NCI-H774 (cell line): ENCODE measurements at regions not wholly inside any gene's neighbourhood (a gene's known extent, or its start where the extent isn't known, plus 50 kb on each side); places are given as distances from the start of the nearest gene placed in this dataset.

Experiments
- DNase-seq: peaks from one replicate; lab custom pipeline; 2025; lab: John Stamatoyannopoulos, UW

DNA sequence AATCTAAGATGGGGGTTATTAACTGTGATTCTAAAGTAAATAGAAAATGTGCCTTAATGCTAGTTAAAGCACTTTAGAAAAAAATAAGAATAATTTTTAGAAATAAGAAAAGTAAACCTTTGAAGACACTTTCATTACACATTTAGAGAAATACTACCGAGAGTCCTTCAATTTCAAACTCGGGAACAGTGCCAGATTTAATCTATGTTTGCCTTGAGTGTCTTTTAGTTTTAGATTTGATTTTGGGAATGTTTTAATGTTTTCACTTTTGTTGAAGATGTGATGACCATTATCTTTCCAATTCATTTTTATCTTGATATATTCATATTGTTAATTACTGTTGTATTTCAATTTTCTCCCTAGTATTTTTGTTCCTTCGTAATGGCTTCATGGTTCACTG, 592.7 kb upstream of the MGMT start:
- no peak for DNase-seq

DNA sequence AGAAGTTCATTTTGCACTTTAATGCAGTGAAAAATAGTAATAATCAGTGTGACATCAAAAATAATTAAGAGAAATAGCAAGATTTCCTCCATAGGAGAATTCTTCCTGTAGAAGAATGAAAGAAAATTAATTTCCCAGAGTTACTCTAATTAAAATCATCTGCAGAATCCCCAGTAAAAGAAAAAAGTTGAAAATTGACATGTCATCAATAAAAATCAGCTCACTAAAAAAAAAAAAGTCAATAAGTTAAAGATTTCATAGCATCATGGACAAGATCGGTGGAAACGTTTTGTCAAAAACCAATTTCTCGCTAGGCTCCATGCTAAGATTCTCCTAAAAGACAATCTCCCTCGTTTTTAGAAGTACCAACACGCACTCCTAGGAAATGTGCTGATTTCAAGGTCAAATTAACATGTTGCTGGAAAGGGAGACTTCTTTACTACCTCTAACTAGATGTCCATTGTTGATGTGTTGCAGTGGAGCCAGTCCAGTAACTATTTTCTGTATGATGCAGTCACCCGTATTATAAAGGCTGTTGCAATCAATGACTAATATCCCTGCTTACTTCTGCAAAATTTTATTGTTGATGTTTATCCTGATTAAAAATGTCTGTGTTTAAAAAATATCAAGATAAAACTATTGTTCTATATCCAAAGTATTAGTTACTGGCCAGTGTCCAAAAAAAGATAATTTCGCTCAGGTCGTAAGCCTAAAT, 591.9 kb upstream of the MGMT start:
- DNase-seq: no peak

GRCh38 chr10:128875956-128876736, 590.9 kb upstream of the MGMT start:
- DNase-seq: no peak

DNA sequence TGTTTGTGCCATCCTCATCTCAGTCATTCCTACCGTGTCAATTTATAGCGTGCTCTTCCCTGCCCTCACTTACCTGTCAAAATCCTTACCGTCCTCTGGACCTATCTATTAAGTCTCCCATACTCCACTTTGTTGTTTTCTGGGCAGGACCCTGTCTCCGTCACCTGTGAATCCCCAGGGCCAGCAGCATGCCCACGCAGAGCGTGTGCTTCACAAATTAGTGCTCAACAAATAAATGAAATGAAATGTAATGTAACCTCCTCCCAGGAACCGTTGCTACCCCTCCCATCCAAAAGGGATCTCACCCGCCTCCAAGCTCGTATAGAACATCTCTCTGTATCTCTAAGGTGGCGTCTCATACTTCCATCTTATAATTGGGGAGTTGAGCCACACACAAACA, 589.9 kb upstream of the MGMT start:
- no peak for DNase-seq

DNA sequence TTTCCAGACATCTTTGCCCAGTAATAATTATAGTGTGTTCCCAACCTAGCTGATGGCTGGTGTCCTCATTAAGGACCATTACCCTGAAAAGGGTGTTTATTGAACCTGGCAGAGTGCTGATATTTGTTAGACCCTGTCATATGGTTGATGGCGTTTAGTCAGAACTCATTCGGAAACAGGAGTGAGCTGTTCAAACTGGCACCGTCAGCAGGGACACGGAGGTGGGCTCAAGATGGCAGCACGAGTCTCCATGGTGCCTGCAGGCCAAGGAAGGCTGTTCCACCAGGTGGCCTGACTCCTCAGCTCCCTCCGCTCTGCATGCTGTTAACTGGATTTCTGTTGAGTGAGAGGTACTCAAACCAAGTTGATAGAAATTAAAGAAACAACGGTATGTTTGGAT, 589.1 kb upstream of the MGMT start:
- DNase-seq: no peak

- no peak for DNase-seq
Measured at GRCh38 chr10:128879030-128879429, 588.0 kb upstream of the MGMT start.

DNA sequence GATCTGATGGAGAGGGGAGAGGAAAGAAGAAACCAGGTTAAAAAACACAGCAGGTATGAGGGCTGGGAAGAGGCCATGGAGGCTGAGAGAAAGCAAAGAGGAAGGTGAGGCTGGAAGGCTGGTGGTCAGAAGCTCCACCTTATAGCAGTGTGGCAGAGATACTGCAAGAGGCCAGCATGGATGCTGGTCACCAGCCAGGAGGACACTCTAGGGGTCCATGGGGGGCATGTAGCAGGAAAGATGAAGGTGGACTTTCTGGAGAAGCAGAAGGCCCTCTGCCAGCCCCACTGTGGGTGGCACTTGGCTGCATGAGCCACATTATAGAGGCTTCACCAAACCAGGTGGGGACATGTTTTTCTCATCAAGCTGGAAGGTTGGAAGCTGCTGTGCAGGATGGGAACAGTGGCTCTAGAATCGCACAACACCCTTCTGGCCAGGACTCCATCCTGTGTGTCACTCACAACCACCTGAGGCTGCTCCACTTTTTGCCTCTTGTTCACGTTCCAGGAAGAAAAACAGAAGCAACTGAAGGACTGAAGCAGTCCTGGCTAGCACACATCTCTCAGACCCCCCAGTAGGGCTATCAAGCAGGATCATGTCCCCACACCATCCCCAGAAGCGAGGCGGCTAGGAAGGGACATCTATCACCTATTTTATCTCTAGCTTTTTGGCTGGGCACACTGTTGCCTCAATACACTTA, 587.5 kb upstream of the MGMT start:
- no peak for DNase-seq

DNA sequence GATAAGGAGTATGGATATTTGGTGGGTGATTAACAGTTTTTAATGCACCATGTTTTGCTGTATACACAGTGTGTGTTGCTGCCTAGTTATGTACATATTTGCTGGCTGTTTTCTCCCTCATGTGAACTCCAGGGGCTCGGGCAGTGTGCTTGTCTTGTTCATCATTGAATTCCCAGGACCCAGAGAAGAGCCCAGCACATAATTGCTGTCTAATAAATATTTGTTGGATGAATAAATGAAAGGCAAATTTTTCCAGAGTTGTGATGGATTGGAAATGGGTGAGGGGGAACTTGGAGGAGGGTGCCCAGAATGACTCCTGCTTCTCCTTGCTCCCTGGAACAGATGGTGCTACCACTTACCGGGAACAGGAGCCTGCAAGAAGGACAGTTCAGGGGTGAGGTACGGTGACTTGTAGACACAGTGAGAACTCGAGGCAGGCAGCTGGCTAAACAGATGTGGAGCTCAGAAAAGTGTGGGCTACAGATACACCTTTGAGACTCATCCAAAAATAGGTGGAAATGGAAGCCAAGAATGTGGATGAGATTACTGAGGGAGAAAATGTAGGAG, 586.8 kb upstream of the MGMT start:
- no peak for DNase-seq

GRCh38 chr10:128881086-128881485, 586.0 kb upstream of the MGMT start:
- DNase-seq: no peak

DNA sequence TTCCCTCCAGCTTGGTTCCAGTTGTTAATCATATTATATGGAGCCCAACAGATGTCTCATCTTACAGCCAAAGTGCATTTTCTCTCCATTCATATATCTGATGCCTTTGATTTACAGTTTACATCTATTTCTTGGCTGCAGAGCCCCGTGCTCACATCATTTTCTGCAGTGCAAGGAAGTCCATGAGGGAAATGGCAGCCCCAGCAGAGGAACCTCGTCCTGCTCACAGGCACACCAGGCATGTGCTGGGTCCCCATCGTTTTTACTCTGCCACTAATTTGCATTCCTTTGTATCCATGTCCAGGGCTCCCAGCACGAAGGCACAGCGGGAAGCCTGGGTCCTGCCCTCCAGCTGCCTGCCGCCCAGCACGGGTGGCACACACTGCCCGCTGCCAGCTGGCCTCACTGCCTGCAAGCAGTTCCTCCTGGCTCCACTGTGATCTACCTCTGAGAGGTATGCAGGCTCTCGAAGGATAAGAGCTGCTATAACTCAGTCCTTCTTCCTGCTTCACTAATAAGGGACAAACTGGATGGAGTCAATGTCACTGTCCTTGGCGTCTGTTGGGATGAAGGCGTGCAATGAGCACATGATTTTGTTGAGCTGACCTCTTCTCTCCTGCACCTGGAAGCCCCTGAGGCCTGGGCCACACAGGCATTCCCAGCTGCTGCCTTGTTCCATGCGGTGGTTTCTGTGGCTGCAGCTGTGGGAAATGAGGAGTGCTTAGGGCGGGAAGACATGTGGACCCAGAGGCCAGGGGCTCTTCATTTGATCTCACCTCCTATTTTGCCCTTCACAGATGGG, 583.6 kb upstream of the MGMT start:
- DNase-seq: no peak

GRCh38 chr10:128884033-128884425, 583.0 kb upstream of the MGMT start:
- no peak for DNase-seq

DNA sequence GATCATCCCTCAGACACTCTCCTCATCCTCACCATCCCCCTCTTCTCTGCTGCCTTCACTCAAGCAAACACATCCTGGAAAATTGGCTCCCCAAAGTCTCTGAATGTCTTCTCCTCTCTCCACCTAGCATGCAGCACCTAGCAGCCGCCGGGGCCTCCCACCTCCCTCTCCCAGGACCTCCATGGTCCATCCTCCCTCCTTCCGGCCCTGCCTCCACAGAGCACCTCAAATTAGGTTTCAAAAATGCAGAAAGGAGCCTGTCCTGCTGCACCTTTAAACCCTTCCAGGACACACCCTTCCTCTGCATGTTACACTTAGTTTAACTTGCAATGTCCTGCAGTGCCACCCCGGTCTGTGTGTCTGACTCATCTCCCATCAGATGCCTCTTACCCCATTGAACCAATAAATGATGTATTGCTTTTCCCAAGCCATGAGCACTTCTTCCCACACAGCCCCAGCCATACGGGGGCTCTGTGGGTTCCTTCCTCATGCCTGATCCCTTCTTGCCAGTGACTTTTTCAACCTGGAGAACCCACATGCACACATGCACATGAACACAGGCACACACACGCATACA, 582.5 kb upstream of the MGMT start:
- DNase-seq: no peak

DNA sequence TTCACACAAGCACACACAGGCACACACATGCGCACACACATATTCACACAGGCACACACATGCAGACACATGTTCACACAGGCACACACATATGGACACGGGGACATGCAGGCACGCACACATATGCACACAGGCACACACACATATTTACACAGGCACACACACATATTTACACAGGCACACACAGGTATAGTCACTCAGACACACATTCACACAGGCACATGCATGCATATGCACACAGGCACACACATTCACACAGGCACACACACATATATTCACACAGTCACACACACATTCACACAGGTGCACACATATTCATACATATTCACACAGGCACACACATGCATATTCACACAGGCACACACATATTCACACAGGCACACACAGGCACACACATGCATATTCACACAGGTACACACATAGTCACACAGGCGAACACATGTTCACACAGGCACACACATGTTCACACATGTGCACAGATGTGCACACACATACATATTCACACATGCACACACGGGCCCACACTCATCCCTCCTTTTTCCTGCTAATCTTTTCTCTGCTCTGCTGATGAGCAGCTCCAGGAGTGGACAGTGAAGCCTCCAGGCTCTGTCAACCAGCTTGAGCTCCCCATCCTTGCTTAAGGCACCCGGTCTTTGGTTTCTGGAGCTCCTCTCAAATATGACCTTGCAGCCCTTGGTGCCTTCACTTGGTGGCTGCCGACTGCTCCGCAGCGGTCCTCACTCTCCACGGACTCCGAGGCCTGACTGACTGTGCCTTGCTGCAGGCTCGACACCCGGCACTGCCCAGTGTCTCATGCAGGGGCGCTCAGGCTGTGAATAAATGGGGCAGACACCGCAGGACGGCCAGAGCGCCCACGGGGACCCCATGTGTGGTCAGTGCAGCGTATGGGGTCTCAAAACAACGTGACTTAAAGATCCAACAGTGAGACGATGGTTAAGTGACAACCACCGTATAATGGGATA, 581.2 kb upstream of the MGMT start:
- no peak for DNase-seq

DNA sequence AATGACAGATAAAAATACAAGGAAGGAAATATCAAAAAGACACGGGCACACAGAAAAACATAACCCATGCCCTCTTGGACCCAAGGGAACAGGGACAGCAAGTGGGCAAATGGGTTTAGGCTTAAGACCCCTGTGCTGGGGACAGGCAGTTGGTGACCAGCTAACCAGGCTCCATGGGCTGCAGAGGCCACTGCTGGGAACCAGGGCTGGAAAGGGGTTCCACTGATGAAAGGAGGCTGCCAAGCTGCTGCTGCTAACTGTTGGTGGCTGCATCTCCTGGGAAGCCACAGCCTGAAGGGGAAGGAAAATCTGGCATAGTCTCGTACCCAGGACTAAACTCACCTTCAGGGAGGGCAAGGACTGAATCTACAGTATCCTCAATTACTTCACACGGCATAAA, 579.2 kb upstream of the MGMT start:
- DNase-seq: no peak

DNA sequence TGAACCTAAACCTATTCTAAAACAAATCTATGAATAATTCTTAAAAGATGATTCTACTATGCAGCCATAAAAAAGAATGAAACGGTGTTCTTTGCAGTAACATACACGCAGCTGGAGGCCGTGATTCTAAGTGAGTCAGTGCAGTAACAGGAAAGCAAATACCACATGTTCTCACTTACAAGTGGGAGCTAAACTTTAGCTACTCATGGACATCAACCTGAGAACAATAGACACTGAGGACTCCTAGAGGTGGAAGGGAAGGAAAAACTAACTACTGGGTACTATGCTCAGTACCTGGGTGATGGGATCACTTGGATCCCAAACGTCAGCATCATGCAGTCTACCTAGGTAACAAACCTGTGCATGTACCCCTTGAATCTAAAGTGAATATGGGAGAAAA, 575.0 kb upstream of the MGMT start:
- DNase-seq: no peak

GRCh38 chr10:128894641-128895040, 572.4 kb upstream of the MGMT start:
- no peak for DNase-seq

DNA sequence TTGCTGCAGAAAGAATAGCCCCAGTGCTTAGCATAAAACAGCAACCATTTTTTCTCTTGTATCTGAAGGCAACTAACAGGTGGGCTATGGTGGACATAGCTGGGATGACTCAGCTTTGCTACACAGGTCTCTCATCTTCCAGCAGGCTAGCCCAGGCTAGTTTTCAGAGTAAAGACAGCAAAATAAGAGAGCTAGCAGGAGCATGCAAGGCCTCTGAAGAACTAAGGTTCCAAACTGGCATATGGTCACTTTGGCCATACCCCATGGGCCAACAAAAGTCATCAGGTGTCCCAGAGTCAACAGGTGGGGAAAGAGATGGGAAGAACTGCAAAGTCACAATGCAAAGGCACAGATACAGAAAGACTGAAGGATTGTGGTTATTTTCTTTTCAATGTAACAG, 571.6 kb upstream of the MGMT start:
- no peak for DNase-seq

- DNase-seq: no peak
Measured at GRCh38 chr10:128896116-128896795, 570.8 kb upstream of the MGMT start.

DNA sequence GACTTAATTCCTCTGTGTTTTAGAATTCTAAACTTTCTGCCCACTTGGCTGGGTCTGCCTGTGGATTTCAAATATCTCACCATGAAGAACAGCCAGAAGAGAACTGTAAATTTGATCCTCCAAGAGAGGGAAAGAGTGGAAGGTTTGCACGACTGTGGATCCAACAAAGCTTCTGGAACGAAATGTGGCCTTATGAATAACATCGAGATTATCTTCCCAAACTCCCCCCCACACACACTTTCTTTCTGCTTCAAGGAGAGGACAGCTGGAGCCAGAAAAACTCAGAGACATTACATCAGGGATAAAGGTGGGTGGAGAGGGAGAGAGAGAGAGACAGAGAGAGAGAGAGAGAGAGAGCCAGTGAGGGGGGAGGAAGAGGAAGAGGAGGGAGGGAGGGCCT, 570.1 kb upstream of the MGMT start:
- no peak for DNase-seq
